ENCODE measurements at regions not wholly inside any gene's neighbourhood (a gene's known extent, or its start where the extent isn't known, plus 50 kb on each side); places are given as distances from the start of the nearest gene placed in this dataset.
"Not testable (repeated sequence)": the region's sequence is repeated elsewhere in the genome, so short reads cannot be mapped to it uniquely, and the experiment has no call there.

DNA sequence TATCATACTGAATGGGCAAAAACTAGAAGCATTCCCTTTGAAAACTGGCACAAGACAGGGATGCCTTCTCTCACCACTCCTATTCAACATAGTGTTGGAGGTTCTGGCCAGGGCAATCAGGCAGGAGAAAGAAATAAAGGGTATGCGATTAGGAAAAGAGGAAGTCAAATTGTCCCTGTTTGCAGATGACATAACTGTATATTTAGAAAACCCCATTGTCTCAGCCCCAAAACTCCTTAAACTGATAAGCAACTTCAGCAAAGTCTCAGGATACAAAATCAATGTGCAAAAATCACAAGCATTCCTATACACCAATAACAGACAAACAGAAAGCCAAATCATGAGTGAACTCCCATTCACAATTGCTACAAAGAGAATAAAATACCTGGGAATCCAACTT is 52.5 kb upstream of the CCDC71L start:
- DNase-seq, result not testable (repeated sequence)

DNA sequence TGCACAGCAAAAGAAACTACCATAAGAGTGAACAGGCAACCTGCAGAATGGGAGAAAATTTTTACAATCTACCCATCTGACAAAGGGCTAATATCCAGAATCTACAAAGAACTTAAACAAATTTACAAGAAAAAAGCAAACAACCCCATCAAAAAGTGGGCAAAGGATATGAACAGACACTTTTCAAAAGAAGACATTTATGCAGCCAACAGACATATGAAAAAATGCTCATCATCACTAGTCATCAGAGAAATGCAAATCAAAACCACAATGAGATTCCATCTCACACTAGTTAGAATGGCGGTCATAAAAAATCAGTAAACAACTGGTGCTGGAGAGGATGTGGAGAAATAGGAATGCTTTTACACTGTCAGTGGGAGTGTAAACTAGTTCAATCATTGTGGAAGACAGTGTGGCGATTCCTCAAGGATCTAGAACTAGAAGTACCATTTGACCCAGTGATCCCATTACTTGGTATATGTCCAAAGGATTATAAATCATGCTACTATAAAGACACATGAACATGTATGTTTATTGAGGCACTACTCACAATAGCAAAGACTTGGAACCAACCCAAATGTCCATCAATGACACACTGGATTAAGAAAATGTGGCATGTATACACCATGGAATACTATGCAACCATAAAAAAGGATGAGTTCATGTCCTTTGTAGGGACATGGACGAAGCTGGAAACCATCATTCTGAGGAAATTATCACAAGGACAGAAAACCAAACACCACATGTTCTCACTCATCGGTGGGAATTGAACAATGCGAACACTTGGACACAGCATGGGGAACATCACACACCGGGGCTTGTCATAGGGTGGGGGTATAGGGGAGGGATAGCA is 53.9 kb upstream of the CCDC71L start:
- DNase-seq, result not testable (repeated sequence)

DNA sequence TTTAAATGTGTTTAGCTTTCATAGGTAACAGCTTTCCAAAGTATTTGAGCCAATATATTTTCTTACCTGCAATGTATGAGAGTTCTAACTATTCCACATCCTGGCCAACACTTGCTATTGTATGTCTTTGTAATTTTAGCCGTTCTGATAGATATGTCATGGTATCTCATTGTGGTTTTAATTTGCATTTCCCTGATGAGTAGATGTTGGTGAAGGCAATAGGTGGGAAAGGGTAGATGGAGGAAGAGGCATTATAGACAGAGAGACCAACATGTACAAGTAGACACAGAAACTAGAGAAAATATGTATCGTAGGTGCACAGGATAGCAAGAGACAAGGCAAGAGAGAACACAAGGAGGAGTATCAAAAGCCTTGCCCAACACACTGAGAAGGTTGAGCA is 54.8 kb upstream of the CCDC71L start:
- DNase-seq, result no peak

DNA sequence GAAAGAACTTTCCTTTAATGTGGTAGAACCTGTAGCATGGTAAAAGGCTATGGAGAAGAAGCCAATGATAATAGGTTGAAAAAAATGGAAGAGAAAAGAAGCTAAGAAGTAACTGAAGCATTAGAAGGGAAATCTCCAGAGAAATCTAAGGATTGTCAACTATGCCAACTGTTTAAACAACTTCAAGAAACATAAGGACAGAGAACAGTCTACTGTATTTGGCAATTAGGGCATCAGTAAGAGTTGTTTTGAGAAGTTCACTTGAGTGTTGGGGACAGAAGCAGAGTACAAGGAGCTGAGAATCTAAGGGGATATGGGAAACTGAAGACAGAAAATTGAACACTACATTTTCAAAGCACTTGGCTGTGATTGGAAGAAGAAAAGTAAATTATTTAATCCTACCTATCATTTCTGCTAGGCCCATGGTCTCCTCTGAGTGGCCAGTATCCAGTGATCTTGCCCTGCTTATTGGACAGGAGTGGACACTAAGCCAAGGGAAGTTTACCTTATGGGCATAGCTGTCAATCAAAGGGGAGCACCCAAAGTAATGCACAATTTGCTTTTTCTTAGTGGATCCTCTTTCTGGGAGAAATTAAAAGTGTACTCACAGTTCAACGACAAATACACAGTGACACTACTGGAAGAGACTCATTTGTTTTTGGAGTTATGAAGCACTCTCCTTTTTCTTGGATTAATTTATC is 56.4 kb upstream of the CCDC71L start:
- no peak for DNase-seq

DNA sequence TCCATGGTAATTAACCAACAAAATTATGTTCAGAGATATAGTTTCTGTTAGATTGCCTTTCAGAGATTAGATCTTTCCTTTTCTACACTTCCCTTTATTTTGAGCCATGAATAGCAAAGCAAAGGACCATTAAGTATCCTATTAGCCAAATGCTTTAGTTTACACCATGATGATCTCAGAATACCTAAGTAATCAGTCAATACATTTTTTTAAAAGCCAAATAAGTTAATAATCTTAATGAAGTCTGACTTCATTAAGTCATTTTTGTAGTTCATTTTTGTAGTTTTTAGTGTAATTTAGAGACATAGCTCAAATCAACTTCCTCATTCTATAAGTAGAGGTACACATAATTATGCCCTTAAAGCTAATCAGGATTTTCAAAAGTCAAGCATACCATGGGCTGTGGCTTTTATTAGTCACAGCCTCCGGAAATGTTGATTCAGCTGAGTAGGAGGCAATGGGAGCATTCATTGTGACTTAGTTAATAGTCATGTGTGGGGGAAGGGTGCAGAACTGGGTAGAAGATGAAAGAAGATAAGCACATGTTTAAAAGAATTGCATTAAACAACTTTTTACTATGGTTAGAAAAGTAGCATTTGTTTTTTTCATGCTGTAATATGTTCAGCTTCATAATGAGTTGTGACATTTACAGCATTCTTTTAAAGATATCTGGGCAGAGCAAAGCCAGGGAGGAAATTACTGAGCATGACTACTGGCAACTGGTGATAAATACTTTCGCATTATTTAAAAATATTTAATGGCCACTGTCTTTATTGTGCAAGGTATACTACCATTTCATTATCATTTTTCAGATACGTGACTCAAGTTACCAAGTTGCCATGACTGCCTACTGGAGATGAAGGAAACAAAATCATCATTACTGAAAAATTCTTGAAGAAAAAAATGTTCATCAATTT is 57.3 kb upstream of the CCDC71L start:
- no peak for DNase-seq

DNA sequence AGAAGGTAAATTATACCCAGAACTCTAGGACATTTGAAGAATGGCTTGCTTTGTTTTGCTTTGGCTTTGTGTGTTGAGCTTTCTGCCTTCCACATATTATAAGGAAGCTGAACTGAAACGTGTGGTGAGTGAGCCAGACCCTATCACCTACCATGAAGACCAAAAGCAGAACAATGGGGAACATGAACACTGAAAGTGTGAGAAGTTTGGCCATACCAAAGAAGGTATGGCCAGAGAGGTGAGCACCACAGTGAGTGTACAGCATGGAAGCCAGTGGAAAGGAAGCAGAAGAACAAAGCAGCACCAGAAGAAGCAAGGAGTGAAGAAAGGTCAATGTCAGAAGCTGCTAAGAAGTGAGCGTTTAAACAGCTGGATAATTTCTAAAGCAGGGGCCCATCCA is 59.7 kb upstream of the CCDC71L start:
- DNase-seq, result no peak

DNA sequence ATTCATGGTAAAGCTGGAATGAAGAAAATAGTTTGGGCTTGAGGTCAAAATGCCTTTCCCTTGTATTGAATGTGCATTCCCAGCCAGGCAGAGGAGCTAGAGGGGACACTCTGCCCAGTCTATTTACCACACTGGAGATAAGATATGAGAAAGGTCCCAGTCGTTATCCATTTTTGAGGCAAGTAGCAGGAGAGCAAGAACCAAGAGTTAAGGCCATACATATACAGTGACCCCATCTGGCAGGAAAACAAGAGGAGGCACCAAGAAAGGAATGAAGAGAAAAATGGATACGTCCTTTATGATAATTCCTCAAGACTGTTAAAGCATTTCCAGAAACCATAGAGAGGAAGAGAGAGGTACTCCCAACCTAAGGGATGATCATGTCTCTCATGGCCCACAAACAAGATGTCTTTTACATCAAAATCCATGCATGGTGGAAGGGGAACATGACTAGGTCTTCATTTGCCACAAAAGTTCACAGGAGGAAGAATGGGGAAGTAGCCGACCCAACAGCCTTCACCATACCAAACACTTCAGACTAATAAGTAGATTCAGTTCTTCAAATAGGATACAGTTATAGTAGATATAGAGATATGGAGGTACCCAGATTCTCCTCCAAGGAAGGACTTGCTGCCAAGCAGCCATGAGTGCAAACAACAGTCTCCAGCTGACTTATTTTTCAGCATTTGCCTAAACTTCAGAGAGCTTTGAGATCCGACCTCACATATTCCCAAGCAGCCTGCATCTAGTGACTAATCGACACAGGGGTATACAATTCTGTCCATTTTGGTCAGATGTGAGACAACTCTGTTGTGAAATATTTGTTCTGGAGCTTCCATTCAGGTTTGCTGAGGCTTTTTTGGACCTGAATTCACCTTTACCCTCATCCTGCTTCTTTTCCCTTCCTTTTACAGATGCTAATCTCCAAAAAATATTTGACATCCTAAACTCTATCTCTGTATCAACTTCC is 61.1 kb upstream of the CCDC71L start:
- DNase-seq, result no peak

DNA sequence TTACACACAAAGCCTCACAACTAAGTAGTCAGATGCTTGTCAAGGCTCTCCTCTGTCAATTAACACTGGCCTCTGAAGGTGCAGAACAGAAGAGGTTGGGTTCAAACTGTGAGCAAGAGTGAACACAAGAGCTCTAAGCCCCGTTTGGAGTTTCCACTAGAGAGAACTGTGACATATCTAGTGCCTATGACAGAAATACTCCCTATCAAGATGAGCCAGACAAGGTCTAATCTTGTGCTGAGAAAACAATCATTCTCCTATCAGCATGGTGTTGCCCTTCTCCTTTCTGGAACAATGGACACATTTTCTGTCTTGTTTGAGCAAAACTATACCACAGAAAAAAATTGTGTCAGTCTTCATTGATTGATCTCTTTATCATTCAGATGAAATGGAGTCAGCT is 62.4 kb upstream of the CCDC71L start:
- no peak for DNase-seq

DNA sequence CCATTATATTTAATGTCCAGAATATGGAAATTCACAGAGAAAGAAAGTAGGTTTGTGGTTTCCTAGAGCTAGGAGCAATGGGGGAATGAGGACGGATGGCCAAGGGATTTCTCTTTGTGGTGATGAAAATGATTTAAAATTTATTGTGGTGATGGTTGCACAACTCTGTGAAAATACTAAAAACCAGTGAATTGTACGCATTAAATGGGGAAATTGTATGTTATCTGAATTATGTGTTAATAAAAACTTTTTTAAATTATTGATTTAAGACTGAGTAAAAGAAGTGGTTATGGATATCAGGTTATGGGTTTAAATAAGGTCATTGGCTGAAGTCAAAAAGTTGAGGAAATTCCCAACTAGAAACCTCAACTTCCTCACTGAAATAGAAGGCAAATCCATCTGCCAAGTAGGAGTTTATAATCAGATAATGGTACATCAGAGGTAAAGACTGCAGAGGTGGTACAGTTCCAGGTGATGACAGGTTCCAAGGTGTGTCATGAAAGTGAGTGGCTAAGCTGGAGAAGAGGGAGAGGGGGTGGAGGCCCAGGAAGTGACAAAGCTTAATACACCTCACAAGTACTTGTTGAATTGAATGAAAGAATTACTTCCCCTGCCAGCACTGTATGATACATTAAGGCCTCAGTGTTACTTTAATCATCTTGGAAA is 68.9 kb upstream of the CCDC71L start:
- DNase-seq, result no peak

DNA sequence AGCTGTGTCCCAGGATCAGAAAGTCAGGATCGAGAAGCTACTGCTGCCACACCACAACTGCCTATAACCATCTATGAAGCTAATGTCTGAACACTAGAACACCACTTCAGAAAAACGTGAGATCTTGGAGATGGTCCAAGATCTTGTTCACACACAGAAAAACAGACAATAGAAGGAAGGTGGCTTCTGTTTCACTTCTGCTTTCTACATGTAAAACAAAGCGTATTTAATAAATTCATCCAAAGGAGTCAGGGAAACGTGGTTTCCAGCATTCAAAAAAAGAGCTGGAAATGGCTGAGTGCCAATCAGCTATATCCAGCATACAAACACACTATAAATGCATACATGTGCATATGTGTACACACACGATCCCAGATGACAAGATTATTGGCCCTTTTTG is 70.2 kb upstream of the CCDC71L start:
- DNase-seq, result peak; percentile 15

DNA sequence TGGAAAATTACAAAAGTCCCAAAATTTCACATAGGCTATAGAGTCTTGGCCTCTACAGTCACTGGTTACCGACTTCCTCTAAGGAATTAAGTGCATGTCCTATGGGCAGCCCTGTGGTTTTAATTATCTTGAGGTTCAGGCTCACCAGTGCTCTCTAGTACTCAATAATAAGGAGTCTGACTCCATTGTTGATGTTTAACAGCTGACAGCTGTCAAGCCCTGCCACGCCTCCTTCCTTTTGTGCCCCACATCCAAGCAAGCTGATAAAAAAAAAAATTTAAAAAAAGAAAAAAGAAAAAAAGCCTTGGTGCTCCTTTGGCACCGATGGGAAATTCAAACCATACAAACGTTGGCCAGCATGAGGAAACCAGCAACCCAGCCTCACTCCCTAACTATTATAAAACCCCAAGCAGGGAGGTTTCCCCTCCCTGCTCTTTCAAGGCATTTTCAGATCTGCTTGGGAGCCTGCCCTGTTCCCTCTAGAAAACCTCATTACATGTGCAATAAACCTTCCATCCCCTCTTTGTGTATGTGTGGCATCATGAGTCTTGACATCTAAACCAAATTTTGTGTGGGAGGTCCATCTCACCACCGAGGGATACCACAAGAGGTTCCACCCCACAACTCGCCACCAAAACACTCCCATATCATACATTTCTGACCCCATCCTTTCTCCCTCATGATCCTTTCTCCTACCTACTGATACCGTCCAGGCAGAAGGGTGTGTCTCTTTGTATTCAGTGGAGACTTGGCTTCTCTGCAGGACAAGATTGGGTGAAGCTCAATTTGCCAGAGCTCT is 70.9 kb upstream of the CCDC71L start:
- no peak for DNase-seq

DNA sequence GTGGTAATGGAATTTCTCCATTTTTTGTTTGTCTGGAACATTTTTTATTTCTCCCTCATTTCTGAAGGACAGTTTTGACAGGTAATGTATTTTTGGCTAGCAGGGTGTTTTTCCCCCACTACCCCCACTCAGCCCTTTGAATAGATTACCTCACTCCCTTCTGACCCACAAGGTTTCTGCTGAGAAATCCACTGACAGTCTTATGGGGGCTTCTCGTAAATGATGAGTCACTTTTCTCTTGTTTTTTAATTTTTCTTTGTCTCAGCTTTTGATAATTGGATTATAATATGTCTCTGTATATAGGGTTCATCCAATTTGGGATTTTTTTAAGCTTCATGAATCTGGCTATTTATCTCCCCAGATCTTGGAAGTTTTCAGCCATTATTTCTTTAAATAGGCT is 74.7 kb upstream of the CCDC71L start:
- no peak for DNase-seq

DNA sequence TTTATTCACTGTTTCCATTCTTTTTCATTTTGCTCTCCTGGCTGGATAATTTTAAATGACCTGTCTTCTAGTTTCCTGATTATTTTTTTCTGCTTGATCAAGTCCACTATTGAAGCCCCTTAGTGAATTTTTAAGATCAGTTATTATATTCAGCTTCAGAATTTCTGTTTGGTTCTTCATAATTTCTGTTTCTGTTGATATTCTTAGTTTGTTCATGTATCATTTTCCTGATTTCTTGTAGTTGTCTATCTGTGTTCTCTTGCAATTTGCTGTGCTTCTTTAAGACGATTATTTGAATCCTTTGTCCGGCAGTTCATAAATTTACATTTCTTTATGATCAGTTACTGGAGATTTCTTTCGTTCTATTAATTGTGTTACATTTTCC is 75.2 kb upstream of the CCDC71L start:
- DNase-seq, result no peak

DNA sequence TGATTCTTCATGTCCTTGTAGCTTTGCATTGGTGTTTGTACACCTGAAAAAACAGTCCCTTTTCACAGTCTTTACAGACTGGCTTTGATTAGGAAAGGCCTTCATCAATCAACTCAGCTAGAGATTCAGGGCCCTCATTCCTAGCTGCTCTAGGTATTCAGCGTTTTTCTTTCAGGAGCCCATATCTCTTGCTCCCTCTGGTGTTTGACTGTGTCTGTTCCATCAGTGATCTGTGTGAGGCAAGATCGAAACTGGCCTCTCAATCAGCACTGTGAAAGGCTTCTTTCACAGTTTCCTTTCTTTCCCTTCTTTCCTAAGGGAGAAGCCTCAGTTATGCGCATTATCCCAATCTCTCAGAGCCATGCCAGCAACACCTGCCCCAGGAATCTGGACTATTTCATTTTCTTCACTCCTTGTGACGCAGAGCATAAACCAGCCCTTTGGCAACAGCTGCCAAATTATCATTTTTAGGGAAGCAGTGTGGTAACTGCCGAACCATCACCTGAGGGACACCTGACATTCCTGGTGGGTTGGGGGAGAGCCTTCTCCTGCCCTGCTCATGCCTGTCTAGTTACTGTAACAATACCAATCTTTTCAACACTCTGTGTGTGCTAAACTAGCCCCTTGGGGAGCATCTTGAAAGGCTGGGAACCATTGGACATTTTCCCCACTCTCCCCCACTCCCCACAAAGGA is 75.7 kb upstream of the CCDC71L start:
- DNase-seq, result no peak

DNA sequence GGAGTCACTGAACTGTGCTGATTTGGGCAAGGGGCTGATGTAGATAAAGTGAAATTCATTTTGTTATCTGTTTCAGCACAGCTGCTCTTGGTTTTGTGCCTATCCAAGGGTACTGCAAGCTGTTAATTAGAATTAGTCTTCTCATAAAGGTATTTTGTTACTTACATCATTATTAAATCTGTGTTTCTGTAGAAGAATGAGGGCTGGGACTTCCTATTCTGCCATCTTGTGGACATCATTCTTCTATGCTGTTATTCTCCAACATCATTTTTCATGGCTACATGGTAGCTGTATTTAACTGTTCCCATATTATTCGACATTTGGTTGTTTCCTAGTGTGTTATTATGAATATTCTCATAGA is 76.2 kb upstream of the CCDC71L start:
- DNase-seq, result no peak

DNA sequence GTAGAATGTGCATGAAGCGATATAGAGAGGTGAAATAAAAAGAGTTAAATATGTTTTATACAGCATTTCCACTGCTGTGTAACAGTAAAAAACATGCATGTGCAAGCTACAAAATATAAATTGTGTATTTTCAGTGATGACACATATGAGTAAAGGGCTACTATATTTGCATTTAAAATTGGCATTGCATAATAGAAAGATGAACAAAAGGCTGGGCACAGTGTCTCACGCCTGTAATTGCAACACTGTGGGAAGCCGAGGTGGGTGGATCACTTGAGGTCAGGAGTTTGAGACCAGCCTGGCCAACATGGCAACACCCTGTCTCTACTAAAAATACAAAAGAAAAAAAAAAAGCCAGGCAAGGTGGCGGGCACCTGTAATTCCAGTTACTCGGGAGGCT is 79.8 kb upstream of the CCDC71L start:
- DNase-seq, result no peak

DNA sequence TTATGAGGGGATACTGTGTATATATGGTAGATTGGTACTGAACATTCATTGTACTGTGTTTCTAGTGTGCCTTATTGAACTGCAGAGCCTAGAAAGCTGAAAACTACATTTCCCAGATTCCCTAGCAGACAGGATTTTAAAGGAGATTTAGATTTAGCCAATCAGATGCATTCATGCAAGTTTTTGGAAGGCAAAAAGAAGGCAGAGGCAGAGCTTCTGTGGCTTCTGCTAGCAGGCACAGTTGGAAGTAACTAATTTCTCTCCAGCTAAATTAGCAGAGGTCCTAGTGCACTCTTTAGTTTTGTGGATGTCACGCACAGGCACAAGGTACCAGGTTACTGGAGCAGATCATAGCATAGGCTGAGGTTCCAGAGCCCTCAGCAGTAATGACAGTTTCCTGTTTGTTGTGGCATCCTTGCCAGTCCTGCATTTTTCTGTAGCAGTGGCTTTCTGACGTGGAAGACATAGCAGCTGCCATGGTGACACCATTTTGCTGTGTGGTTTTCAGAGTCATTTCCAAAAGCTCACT is 83.7 kb upstream of the CCDC71L start:
- DNase-seq, result no peak

DNA sequence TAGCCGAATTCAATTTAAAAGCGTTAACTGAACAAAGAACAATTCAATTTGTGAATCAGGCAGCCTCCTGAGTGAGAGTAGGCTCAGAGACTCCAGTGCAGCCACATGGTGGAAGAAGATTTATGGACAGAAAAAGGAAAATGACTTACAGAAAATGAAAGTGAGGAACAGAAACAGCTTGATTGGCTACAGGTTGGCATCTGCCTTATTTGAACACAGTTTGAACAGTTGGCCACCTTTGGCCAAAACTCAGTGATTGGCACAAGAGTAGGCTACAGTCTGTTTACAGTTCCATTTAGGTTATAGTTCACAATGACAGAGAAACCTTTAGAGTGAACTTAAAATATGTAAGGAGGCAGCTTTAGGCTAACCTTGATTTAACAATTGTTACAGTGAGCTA is 86.3 kb upstream of the CCDC71L start:
- DNase-seq, result not testable (repeated sequence)

DNA sequence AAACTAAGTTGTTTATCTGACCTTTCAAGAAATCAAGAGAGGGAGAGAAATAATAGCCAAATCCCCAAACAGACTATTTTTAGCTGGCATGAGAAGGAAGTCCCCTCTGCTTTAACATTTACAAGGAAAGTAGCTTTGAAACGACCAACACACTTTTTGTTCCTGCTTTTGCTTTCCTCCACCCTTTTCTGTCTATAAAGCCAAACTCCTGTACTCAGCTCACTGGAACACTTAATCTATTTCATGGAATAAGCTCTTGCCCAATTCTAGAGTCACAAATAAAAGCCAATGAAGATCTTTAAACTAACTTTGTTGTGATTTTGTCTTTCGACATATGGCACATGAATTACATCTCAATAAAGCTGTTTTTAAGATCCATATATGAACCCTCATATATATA is 86.8 kb upstream of the CCDC71L start:
- no peak for DNase-seq
